NCI-H1105 treated with DMSO at 0.1 percent for 48 hours (cell line): ENCODE measurements at regions not wholly inside any gene's neighbourhood (a gene's known extent, or its start where the extent isn't known, plus 50 kb on each side); places are given as distances from the start of the nearest gene placed in this dataset.

Experiments
- DNase-seq: peaks from one replicate; lab custom pipeline; 2025; lab: John Stamatoyannopoulos, UW

GRCh38 chr15:62610265-62610869 is 432.2 kb upstream of the TPM1 start:
- DNase-seq, result no peak

- no peak for DNase-seq
These were observed 431.5 kb upstream of the TPM1 start for GRCh38 chr15:62611002-62611401.

GRCh38 chr15:62612183-62612733 is 430.3 kb upstream of the TPM1 start:
- no peak for DNase-seq

GRCh38 chr15:62612771-62613170 is 429.8 kb upstream of the TPM1 start:
- DNase-seq, result no peak

GRCh38 chr15:62616746-62617145 is 425.8 kb upstream of the TPM1 start:
- DNase-seq, result no peak

GRCh38 chr15:62617741-62618140 is 424.8 kb upstream of the TPM1 start:
- DNase-seq, result no peak

GRCh38 chr15:62618432-62618831 is 424.1 kb upstream of the TPM1 start:
- DNase-seq, result no peak

GRCh38 chr15:62618846-62619504 is 423.6 kb upstream of the TPM1 start:
- no peak for DNase-seq

- no peak for DNase-seq
These were observed 423.0 kb upstream of the TPM1 start for GRCh38 chr15:62619526-62619925.

- DNase-seq, result no peak
These were observed 419.8 kb upstream of the TPM1 start for GRCh38 chr15:62622775-62623174.

GRCh38 chr15:62624547-62625378 is 417.8 kb upstream of the TPM1 start:
- no peak for DNase-seq

- DNase-seq, result no peak
These were observed 417.0 kb upstream of the TPM1 start for GRCh38 chr15:62625429-62626033.

- DNase-seq, result no peak
These were observed 415.6 kb upstream of the TPM1 start for GRCh38 chr15:62626903-62627302.

GRCh38 chr15:62631076-62631724 is 411.3 kb upstream of the TPM1 start:
- DNase-seq, result no peak

- no peak for DNase-seq
These were observed 405.5 kb upstream of the TPM1 start for GRCh38 chr15:62636823-62637573.

- no peak for DNase-seq
These were observed 405.0 kb upstream of the TPM1 start for GRCh38 chr15:62637574-62637897.

GRCh38 chr15:62637950-62638619 is 404.5 kb upstream of the TPM1 start:
- no peak for DNase-seq

- DNase-seq, result no peak
These were observed 403.1 kb upstream of the TPM1 start for GRCh38 chr15:62639432-62639831.

GRCh38 chr15:62639906-62640605 is 402.5 kb upstream of the TPM1 start:
- no peak for DNase-seq

GRCh38 chr15:62641825-62642224 is 400.7 kb upstream of the TPM1 start:
- no peak for DNase-seq
